ENCODE measurements at regions not wholly inside any gene's neighbourhood (a gene's known extent, or its start where the extent isn't known, plus 50 kb on each side); places are given as distances from the start of the nearest gene placed in this dataset.

GRCh38 chr1:98027103-98027705 is 106.4 kb upstream of the DPYD start:
- TF ChIP-seq CTCF (IDR thresholded peaks at IDR 0.05), result no peak
- no peak for TF ChIP-seq POLR2AphosphoS5 (IDR thresholded peaks at IDR 0.05; ENCODE audit: low read depth, low read length)
- no peak for TF ChIP-seq RFX5 (IDR thresholded peaks at IDR 0.05; ENCODE audit: low read length)
- no peak for TF ChIP-seq GABPA (IDR thresholded peaks at IDR 0.05; ENCODE audit: low read depth)
